Calu3 (cell line): ENCODE measurements at regions not wholly inside any gene's neighbourhood (a gene's known extent, or its start where the extent isn't known, plus 50 kb on each side); places are given as distances from the start of the nearest gene placed in this dataset.

Experiments used
- BruUV-seq: library from RNA; stranded (reverse); fragments of 400-500 nt; replicated peaks from 2 replicates; lab custom pipeline; 2021; lab: Mats Ljungman, UMichigan
- CTCF ChIA-PET: fragments of 300-600 bp; sonication (Branson Sonifier 250); formaldehyde crosslinking; loops from one replicate; lab custom pipeline; 2022; ENCODE audit warnings: antibody characterized with exemption; lab: Charles Lee
- DNase-seq: peaks from one replicate; pipeline ENCODE4 v3.0.0; 2022
- H3K27ac Mint-ChIP-seq: one replicate; pipeline ENCODE4 v1.8.0; 2022; ENCODE audit warnings: mixed read lengths; ENCODE audit not compliant: unreplicated experiment
- H3K27me3 Mint-ChIP-seq: one replicate; pipeline ENCODE4 v1.8.0; 2022; ENCODE audit warnings: mixed read lengths; ENCODE audit not compliant: unreplicated experiment
- H3K36me3 Mint-ChIP-seq: one replicate; pipeline ENCODE4 v1.8.0; 2022; ENCODE audit warnings: mild to moderate bottlenecking, moderate library complexity, mixed read lengths; ENCODE audit not compliant: insufficient read depth, unreplicated experiment
- H3K4me1 Mint-ChIP-seq: one replicate; pipeline ENCODE4 v1.8.0; 2022; ENCODE audit warnings: mild to moderate bottlenecking, low read depth, mixed read lengths; ENCODE audit not compliant: unreplicated experiment
- H3K4me3 Mint-ChIP-seq: one replicate; pipeline ENCODE4 v1.8.0; 2022; ENCODE audit warnings: mild to moderate bottlenecking, low read depth, moderate library complexity, mixed read lengths; ENCODE audit not compliant: unreplicated experiment
- H3K9me3 Mint-ChIP-seq: one replicate; pipeline ENCODE4 v1.8.0; 2022; ENCODE audit warnings: low read depth, mixed read lengths; ENCODE audit not compliant: unreplicated experiment
- intact Hi-C: fragments of 100-400 bp; cut with micrococcal nuclease; formaldehyde crosslinking; loops from one replicate; pipeline ENCODE4 v1.10.0; 2022; ENCODE audit not compliant: unreplicated experiment
- TF ChIP-seq, protein P1 (sequence below): fragments of 200-600 bp; IDR thresholded peaks from one replicate; pipeline ENCODE4 v1.8.0; 2022; ENCODE audit warnings: antibody characterized with exemption; ENCODE audit not compliant: unreplicated experiment

GRCh38 chr1:181909010-181909409 lies 152.5 kb downstream of the ZNF648 start:
- Mint-ChIP-seq H3K36me3 (no peaks in the 10 kb centered on the region), H3K27ac (no peak overlapping the region), H3K27me3 (peaks cover 21% of the 10 kb centered on the region), H3K4me3 (no peak overlapping the region), H3K9me3 (no peaks in the 10 kb centered on the region), H3K4me1 (no peaks in the 10 kb centered on the region)
- CTCF ChIA-PET, result no interaction called here
- no peak for DNase-seq
- intact Hi-C loops, result no loop called here
- TF ChIP-seq, protein P1, sequence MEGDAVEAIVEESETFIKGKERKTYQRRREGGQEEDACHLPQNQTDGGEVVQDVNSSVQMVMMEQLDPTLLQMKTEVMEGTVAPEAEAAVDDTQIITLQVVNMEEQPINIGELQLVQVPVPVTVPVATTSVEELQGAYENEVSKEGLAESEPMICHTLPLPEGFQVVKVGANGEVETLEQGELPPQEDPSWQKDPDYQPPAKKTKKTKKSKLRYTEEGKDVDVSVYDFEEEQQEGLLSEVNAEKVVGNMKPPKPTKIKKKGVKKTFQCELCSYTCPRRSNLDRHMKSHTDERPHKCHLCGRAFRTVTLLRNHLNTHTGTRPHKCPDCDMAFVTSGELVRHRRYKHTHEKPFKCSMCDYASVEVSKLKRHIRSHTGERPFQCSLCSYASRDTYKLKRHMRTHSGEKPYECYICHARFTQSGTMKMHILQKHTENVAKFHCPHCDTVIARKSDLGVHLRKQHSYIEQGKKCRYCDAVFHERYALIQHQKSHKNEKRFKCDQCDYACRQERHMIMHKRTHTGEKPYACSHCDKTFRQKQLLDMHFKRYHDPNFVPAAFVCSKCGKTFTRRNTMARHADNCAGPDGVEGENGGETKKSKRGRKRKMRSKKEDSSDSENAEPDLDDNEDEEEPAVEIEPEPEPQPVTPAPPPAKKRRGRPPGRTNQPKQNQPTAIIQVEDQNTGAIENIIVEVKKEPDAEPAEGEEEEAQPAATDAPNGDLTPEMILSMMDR, result no peak
- no TSS peak for BruUV-seq

- Mint-ChIP-seq H3K4me3 (no peak overlapping the region), H3K27me3 (peaks cover 21% of the 10 kb centered on the region), H3K36me3 (no peaks in the 10 kb centered on the region), H3K9me3 (no peaks in the 10 kb centered on the region), H3K4me1 (no peaks in the 10 kb centered on the region), H3K27ac (no peak overlapping the region)
- CTCF ChIA-PET, result no interaction called here
- intact Hi-C loops, result no loop called here
- TF ChIP-seq, protein P1, result no peak
- no TSS peak for BruUV-seq
- DNase-seq, result no peak
Measured at GRCh38 chr1:181906631-181907030, 154.9 kb downstream of the ZNF648 start.

DNA sequence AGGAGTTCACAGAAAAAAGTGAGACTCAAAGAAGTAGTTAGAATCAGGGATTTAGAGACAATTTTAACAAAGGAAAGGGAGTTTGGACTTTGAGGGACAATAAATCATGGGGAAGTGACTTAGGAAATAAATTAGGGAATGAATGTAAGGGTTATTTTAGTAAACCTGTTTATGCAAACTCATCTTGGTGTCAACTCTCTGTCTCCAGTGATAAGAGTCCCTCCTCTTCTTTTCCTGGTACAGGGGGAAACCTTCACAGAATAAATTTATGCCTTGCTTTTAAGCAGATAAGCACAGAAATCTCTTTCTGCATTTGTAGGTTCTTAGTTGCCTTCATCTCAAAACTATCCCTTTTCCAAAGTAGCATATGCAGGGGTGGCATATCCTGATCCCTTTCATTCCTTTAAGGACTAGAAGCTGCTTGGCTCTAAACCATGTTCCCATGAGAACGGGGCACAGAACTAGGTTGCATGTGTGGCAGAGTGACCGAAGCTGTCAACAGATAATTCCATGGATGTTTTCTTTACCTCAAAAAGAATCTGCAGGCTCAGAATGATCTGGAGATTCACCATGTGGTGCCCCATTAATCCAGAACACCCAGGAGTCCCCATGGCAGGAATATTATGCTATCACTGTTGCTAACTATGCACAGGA lies 155.4 kb downstream of the ZNF648 start:
- no peak overlapping the region for H3K27ac Mint-ChIP-seq

GRCh38 chr1:181898773-181899172 lies 162.7 kb downstream of the ZNF648 start:
- TF ChIP-seq, protein P1, result no peak
- Mint-ChIP-seq H3K9me3 (peaks cover 2% of the 10 kb centered on the region), H3K27ac (no peak overlapping the region), H3K4me3 (no peak overlapping the region), H3K4me1 (no peaks in the 10 kb centered on the region), H3K36me3 (no peaks in the 10 kb centered on the region), H3K27me3 (no peaks in the 10 kb centered on the region)
- DNase-seq, result no peak
- no TSS peak for BruUV-seq
- CTCF ChIA-PET, result no interaction called here
- intact Hi-C loops, result no loop called here

More for the DNA sequence above, 155.4 kb downstream of the ZNF648 start:
- no peaks in the 10 kb centered on the region for H3K36me3 Mint-ChIP-seq
- no peak for DNase-seq
- no TSS peak for BruUV-seq
- CTCF ChIA-PET, result no interaction called here
- peaks cover 21% of the 10 kb centered on the region for H3K27me3 Mint-ChIP-seq
- no peak overlapping the region for H3K4me3 Mint-ChIP-seq
- TF ChIP-seq, protein P1, result no peak
- H3K9me3 Mint-ChIP-seq, result no peaks in the 10 kb centered on the region
- intact Hi-C loops, result no loop called here
- H3K4me1 Mint-ChIP-seq, result no peaks in the 10 kb centered on the region
